Body of pancreas (tissue), 4 donors: ENCODE measurements at regions not wholly inside any gene's neighbourhood (a gene's known extent, or its start where the extent isn't known, plus 50 kb on each side); places are given as distances from the start of the nearest gene placed in this dataset.

ENCODE experiments used
- POLR2A ChIP-seq, 3 donors: fragments of 450-650 bp; IDR thresholded peaks; one replicate each; pipeline ENCODE4 v1.6.1; 2016; ENCODE audit warnings: antibody characterized with exemption in 3 of 3, mild to moderate bottlenecking in 2 of 3
- TF ChIP-seq, protein P1 (sequence below), 7 experiments: fragments of 450-650 bp in 4 of 7; fragments of 200-600 bp in 3 of 7; sonication (generic) in 3 of 7; IDR thresholded peaks; one replicate each; pipeline ENCODE4 v1.5.1; 2016 to 2019; ENCODE audit warnings: antibody characterized with exemption in 7 of 7

DNA sequence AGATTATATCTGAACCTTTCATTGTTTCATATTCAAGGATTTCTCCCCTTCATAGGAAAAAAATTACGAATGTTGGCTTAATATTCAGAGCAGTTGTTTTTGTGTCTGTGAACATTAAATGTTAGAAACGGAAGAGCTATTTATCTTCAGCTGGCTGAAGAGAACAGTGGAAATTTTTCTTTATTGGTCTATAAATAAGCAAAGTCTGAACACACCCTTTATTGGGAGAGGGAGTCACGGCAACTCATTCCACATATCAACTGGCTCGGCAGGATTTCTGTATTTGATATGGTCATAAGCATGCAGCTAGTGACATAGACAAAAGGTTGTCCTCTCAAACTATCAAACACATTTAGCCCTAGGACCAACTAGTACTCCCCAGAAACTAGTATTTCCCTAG lies 468.4 kb upstream of the HNRNPA3 start:
- TF ChIP-seq, protein P1, sequence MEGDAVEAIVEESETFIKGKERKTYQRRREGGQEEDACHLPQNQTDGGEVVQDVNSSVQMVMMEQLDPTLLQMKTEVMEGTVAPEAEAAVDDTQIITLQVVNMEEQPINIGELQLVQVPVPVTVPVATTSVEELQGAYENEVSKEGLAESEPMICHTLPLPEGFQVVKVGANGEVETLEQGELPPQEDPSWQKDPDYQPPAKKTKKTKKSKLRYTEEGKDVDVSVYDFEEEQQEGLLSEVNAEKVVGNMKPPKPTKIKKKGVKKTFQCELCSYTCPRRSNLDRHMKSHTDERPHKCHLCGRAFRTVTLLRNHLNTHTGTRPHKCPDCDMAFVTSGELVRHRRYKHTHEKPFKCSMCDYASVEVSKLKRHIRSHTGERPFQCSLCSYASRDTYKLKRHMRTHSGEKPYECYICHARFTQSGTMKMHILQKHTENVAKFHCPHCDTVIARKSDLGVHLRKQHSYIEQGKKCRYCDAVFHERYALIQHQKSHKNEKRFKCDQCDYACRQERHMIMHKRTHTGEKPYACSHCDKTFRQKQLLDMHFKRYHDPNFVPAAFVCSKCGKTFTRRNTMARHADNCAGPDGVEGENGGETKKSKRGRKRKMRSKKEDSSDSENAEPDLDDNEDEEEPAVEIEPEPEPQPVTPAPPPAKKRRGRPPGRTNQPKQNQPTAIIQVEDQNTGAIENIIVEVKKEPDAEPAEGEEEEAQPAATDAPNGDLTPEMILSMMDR (IDR thresholded peaks at IDR 0.05) = no peak
- TF ChIP-seq POLR2A (IDR thresholded peaks at IDR 0.05) = no peak
